DOHH2 (cell line): ENCODE measurements at regions not wholly inside any gene's neighbourhood (a gene's known extent, or its start where the extent isn't known, plus 50 kb on each side); places are given as distances from the start of the nearest gene placed in this dataset.

Experiments
- H3F3A ChIP-seq: fragments of 200-600 bp; sonication (generic), shearing (Covaris generic); 2 replicates; pipeline ENCODE4 v1.6.0; 2016; ENCODE audit warnings: antibody characterized with exemption, mild to moderate bottlenecking; ENCODE audit not compliant: control insufficient read depth, insufficient read depth
- H3K27ac ChIP-seq: fragments of 200-600 bp; sonication (generic); 2 replicates; pipeline ENCODE4 v1.5.1; 2014; ENCODE audit warnings: low read depth, mild to moderate bottlenecking, low read length, moderate library complexity
- H3K27me3 ChIP-seq: fragments of 200-600 bp; sonication (generic); 2 replicates; pipeline ENCODE4 v1.6.1; 2014; ENCODE audit warnings: mild to moderate bottlenecking, low read length, mixed read lengths; ENCODE audit not compliant: control insufficient read depth
- H3K36me3 ChIP-seq: fragments of 200-600 bp; sonication (generic); 2 replicates; pipeline ENCODE4 v1.6.1; 2014; ENCODE audit warnings: mild to moderate bottlenecking, low read length, moderate library complexity, mixed read lengths; ENCODE audit not compliant: control insufficient read depth
- H3K4me1 ChIP-seq: fragments of 200-600 bp; sonication (generic); 2 replicates; pipeline ENCODE4 v1.6.1; 2014; ENCODE audit warnings: mild to moderate bottlenecking, low read length, mixed read lengths; ENCODE audit not compliant: control insufficient read depth
- H3K4me2 ChIP-seq: fragments of 200-600 bp; sonication (generic); 2 replicates; pipeline ENCODE4 v1.6.0; 2014; ENCODE audit warnings: mild to moderate bottlenecking, low read length, moderate library complexity
- H3K4me3 ChIP-seq: fragments of 200-600 bp; sonication (generic); 2 replicates; pipeline ENCODE4 v1.5.1; 2014; ENCODE audit warnings: mild to moderate bottlenecking, low read length, mixed read lengths
- H3K79me2 ChIP-seq: fragments of 200-600 bp; sonication (generic); 2 replicates; pipeline ENCODE4 v1.6.1; 2014; ENCODE audit warnings: mild to moderate bottlenecking, low read length, mixed read lengths; ENCODE audit not compliant: control insufficient read depth
- H3K9me2 ChIP-seq: fragments of 200-600 bp; sonication (generic); replicated peaks from 2 replicates; pipeline ENCODE4 v1.6.1; 2014; ENCODE audit warnings: mild to moderate bottlenecking, low read length, mixed read lengths; ENCODE audit not compliant: control insufficient read depth
- H3K9me3 ChIP-seq: fragments of 200-600 bp; sonication (generic); 2 replicates; pipeline ENCODE4 v1.6.1; 2014; ENCODE audit warnings: antibody characterized with exemption, low read length, mixed read lengths; ENCODE audit not compliant: control insufficient read depth, insufficient read depth
- H4K20me1 ChIP-seq: fragments of 200-600 bp; sonication (generic); 2 replicates; pipeline ENCODE4 v1.6.0; 2014; ENCODE audit warnings: low read depth, mild to moderate bottlenecking, antibody characterized with exemption, low read length, moderate library complexity; ENCODE audit not compliant: control insufficient read depth, insufficient read depth
- CTCF ChIP-seq: fragments of 200-600 bp; sonication (generic); IDR thresholded peaks from one replicate; pipeline ENCODE4 v1.5.1; 2014; ENCODE audit warnings: antibody characterized with exemption, mild to moderate bottlenecking, low read depth, low read length; ENCODE audit not compliant: poor library complexity, severe bottlenecking
- EZH2phosphoT487 ChIP-seq: fragments of 200-600 bp; sonication (generic); IDR thresholded peaks from 2 replicates; pipeline ENCODE4 v1.6.1; 2017; ENCODE audit warnings: borderline replicate concordance, mild to moderate bottlenecking, antibody characterized with exemption, low read length, moderate library complexity, mixed read lengths

- H4K20me1 ChIP-seq: no peaks in the 10 kb centered on the region
- H3K9me2 ChIP-seq: no peaks in the 10 kb centered on the region
- no peak for TF ChIP-seq CTCF
- no peak for TF ChIP-seq EZH2phosphoT487
- H3K27ac ChIP-seq: no peak overlapping the region
- no peaks in the 10 kb centered on the region for H3K4me1 ChIP-seq
- H3K4me2 ChIP-seq: no peak overlapping the region
- H3K4me3 ChIP-seq: no peak overlapping the region
- H3K79me2 ChIP-seq: no peaks in the 10 kb centered on the region
- H3F3A ChIP-seq: no peaks in the 10 kb centered on the region
- H3K27me3 ChIP-seq: no peaks in the 10 kb centered on the region
- no peaks in the 10 kb centered on the region for H3K36me3 ChIP-seq
- no peaks in the 10 kb centered on the region for H3K9me3 ChIP-seq
Measured at GRCh38 chrX:139170526-139171173, 359.9 kb upstream of the F9 start.

- Histone ChIP-seq H3K9me2 (no peaks in the 10 kb centered on the region), H3K9me3 (no peaks in the 10 kb centered on the region), H3K36me3 (no peaks in the 10 kb centered on the region), H3K4me3 (no peak overlapping the region), H4K20me1 (no peaks in the 10 kb centered on the region), H3K4me2 (no peak overlapping the region), H3K79me2 (no peaks in the 10 kb centered on the region), H3K4me1 (no peaks in the 10 kb centered on the region), H3F3A (no peaks in the 10 kb centered on the region), H3K27me3 (no peaks in the 10 kb centered on the region), H3K27ac (no peak overlapping the region)
- no peak for TF ChIP-seq CTCF
Measured at GRCh38 chrX:139167282-139167681, 363.3 kb upstream of the F9 start.

- Histone ChIP-seq H3K4me2 (no peak overlapping the region), H3K4me1 (no peaks in the 10 kb centered on the region), H3K9me2 (no peaks in the 10 kb centered on the region), H3K4me3 (no peak overlapping the region), H3F3A (no peaks in the 10 kb centered on the region), H3K79me2 (no peaks in the 10 kb centered on the region), H3K9me3 (no peaks in the 10 kb centered on the region), H3K36me3 (no peaks in the 10 kb centered on the region), H3K27me3 (no peaks in the 10 kb centered on the region), H3K27ac (no peak overlapping the region), H4K20me1 (no peaks in the 10 kb centered on the region)
- TF ChIP-seq CTCF: no peak
- TF ChIP-seq EZH2phosphoT487: no peak
Measured at GRCh38 chrX:139158256-139158655, 372.3 kb upstream of the F9 start.
